CD14-positive monocyte (primary cell): ENCODE measurements at regions not wholly inside any gene's neighbourhood (a gene's known extent, or its start where the extent isn't known, plus 50 kb on each side); places are given as distances from the start of the nearest gene placed in this dataset.

Experiments used
- DNase-seq, 3 donors: peaks; one replicate each; pipeline ENCODE4 v3.0.0-alpha.2; 2011 to 2022
- H2AFZ ChIP-seq: 2 replicates; pipeline ENCODE4 v1.6.0; 2012; ENCODE audit warnings: mild to moderate bottlenecking, low read depth, low read length, inconsistent platforms; ENCODE audit not compliant: insufficient read depth, poor library complexity, severe bottlenecking
- H3K27ac ChIP-seq, 2 donors: 1 replicate in 1 of 2; 2 replicates in 1 of 2; pipeline ENCODE4 v1.5.1; 2012 to 2013; ENCODE audit warnings: low read length in 2 of 2, control low read depth in 1 of 2, inconsistent platforms in 1 of 2, low read depth in 1 of 2, mild to moderate bottlenecking in 1 of 2
- H3K27me3 ChIP-seq, 2 donors: one replicate each; pipeline versions ENCODE4 v1.6.0 to v1.6.1; 2011 to 2013; ENCODE audit warnings: low read length in 2 of 2; ENCODE audit not compliant: control insufficient read depth in 2 of 2, insufficient read depth in 2 of 2
- H3K36me3 ChIP-seq, 2 donors: replicated peaks in 1 of 2; 1 replicate in 1 of 2; 2 replicates in 1 of 2; pipeline versions ENCODE4 v1.5.1 to v1.6.1; 2012 to 2013; ENCODE audit warnings: low read length in 2 of 2, control low read depth in 1 of 2, inconsistent platforms in 1 of 2, mild to moderate bottlenecking in 1 of 2; ENCODE audit not compliant: insufficient read depth in 2 of 2, control insufficient read depth in 1 of 2
- H3K4me1 ChIP-seq, 2 donors: 1 replicate in 1 of 2; 2 replicates in 1 of 2; pipeline versions ENCODE4 v1.5.1 to v1.6.1; 2012 to 2013; ENCODE audit warnings: low read length in 2 of 2, control low read depth in 1 of 2, inconsistent platforms in 1 of 2, mild to moderate bottlenecking in 1 of 2, moderate library complexity in 1 of 2; ENCODE audit not compliant: insufficient read depth in 2 of 2, control insufficient read depth in 1 of 2
- H3K4me2 ChIP-seq: replicated peaks from 2 replicates; pipeline ENCODE3; 2012; ENCODE audit warnings: low read length, moderate library complexity, mild to moderate bottlenecking; ENCODE audit not compliant: poor library complexity, severe bottlenecking; ENCODE audit errors: extremely low read depth
- H3K4me3 ChIP-seq, 3 experiments: fragments of 200-600 bp in 1 of 3; sonication (generic) in 1 of 3; replicated peaks in 1 of 3; 1 replicate in 2 of 3; 2 replicates in 1 of 3; pipeline ENCODE4 v1.5.1; 2011 to 2013; ENCODE audit warnings: low read length in 3 of 3, mild to moderate bottlenecking in 3 of 3, control low read depth in 2 of 3, low read depth in 2 of 3, inconsistent platforms in 1 of 3, moderate library complexity in 1 of 3
- H3K79me2 ChIP-seq: 2 replicates; pipeline ENCODE4 v1.6.0; 2012; ENCODE audit warnings: mild to moderate bottlenecking, control low read depth, inconsistent platforms, low read length, moderate library complexity; ENCODE audit not compliant: insufficient read depth
- H3K9ac ChIP-seq: 2 replicates; pipeline ENCODE4 v1.6.0; 2017; ENCODE audit warnings: low read length, mild to moderate bottlenecking; ENCODE audit not compliant: insufficient read depth, poor library complexity, severe bottlenecking
- H3K9me3 ChIP-seq, 2 donors: replicated peaks in 1 of 2; 1 replicate in 1 of 2; 2 replicates in 1 of 2; pipeline versions ENCODE4 v1.5.1 to v1.6.1; 2012 to 2013; ENCODE audit warnings: low read length in 2 of 2, control low read depth in 1 of 2; ENCODE audit not compliant: control insufficient read depth in 1 of 2, insufficient read depth in 1 of 2
- H4K20me1 ChIP-seq: 2 replicates; pipeline ENCODE4 v1.6.0; 2012; ENCODE audit warnings: mild to moderate bottlenecking, low read length, control low read depth, moderate library complexity; ENCODE audit not compliant: insufficient read depth
- H3K27ac Mint-ChIP-seq, 7 donors: one replicate each; pipeline ENCODE4 v1.8.0; 2020; ENCODE audit warnings: mild to moderate bottlenecking in 7 of 7, mixed read lengths in 7 of 7, moderate library complexity in 6 of 7, inconsistent platforms in 2 of 7
- H3K27me3 Mint-ChIP-seq, 3 donors: one replicate each; pipeline ENCODE4 v1.8.0; 2021 to 2022; ENCODE audit warnings: low read depth in 3 of 3, mild to moderate bottlenecking in 3 of 3, mixed read lengths in 3 of 3, moderate library complexity in 3 of 3, inconsistent platforms in 1 of 3
- H3K36me3 Mint-ChIP-seq, 2 donors: one replicate each; pipeline ENCODE4 v1.8.0; 2020; ENCODE audit warnings: mixed read lengths in 2 of 2, inconsistent platforms in 1 of 2, mild to moderate bottlenecking in 1 of 2
- H3K4me1 Mint-ChIP-seq: one replicate; pipeline ENCODE4 v1.8.0; 2020; ENCODE audit warnings: mild to moderate bottlenecking, mixed read lengths
- H3K4me3 Mint-ChIP-seq, 2 donors: one replicate each; pipeline ENCODE4 v1.8.0; 2020; ENCODE audit warnings: mild to moderate bottlenecking in 2 of 2, mixed read lengths in 2 of 2, moderate library complexity in 1 of 2
- H3K9me3 Mint-ChIP-seq, 7 donors: one replicate each; pipeline ENCODE4 v1.8.0; 2020 to 2022; ENCODE audit warnings: mixed read lengths in 7 of 7, mild to moderate bottlenecking in 6 of 7, moderate library complexity in 6 of 7, inconsistent platforms in 2 of 7
- WGBS: methylation state at CpG from one replicate; pipeline ENCODE4 v1.1.5; 2013; ENCODE audit warnings: missing lambda C conversion rate; ENCODE audit not compliant: insufficient coverage; 5-methylcytosine and 5-hydroxymethylcytosine counted together
- intact Hi-C, 2 donors: fragments of 100-400 bp; cut with micrococcal nuclease; formaldehyde crosslinking; loops; one replicate each; pipeline versions ENCODE4 v1.15.0 to v1.15.1; 2023
- TF ChIP-seq, protein P1 (sequence below): fragments of 200-600 bp; IDR thresholded peaks from one replicate; pipeline ENCODE4 v1.8.0; 2022; ENCODE audit warnings: antibody characterized with exemption, mild to moderate bottlenecking

DNA sequence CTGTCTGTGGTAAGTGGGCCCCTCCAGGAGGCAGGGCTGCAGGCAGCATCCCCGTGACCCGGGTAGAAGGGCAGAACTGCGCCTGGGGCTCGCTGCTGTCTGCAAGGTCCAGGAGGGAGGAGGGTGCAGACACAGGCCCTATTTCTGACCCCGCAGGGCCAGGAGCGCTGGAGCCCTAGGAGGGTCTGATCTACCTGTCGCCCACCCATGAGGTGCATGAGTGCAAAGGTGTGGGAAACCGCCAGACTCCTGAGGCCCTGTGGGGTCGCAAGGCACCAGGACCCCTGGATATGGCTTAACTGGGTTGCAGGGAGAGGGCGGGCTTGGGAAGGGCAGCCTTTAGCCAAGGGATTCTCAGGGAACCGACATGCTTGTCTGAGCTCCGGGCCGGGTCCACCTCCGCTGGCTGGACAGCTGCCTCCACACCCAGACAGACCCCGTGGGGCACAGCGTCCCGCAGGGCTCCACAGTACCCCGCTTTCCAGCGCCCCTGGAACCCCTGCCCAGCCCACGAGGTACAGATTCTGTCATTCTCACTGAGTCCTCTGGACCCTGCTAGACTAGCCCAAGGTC, 72.9 kb upstream of the TSPAN11 start:
- Mint-ChIP-seq H3K9me3 (no peaks in the 10 kb centered on the region), H3K27ac (no peak overlapping the region), H3K4me3 (no peak overlapping the region), H3K36me3 (no peaks in the 10 kb centered on the region), H3K27me3 (peaks cover 2 to 4% (median 4%) of the 10 kb centered on the region in 3 donors), H3K4me1 (peaks cover 7% of the 10 kb centered on the region)
- DNase-seq, result no peak
- Histone ChIP-seq H3K4me3 (no peak overlapping the region), H3K27me3 (no peaks in the 10 kb centered on the region), H3K9me3 (no peaks in the 10 kb centered on the region), H3K4me1 (peaks cover 0 to 4% of the 10 kb centered on the region in 2 donors), H3K36me3 (no peaks in the 10 kb centered on the region), H3K27ac (no peak overlapping the region), H3K4me2 (no peak overlapping the region), H3K9ac (no peak overlapping the region), H2AFZ (no peak overlapping the region), H4K20me1 (no peaks in the 10 kb centered on the region), H3K79me2 (no peaks in the 10 kb centered on the region)
- 91% methylated on average over 15 of the region's 20 CpGs for WGBS
- TF ChIP-seq, protein P1, sequence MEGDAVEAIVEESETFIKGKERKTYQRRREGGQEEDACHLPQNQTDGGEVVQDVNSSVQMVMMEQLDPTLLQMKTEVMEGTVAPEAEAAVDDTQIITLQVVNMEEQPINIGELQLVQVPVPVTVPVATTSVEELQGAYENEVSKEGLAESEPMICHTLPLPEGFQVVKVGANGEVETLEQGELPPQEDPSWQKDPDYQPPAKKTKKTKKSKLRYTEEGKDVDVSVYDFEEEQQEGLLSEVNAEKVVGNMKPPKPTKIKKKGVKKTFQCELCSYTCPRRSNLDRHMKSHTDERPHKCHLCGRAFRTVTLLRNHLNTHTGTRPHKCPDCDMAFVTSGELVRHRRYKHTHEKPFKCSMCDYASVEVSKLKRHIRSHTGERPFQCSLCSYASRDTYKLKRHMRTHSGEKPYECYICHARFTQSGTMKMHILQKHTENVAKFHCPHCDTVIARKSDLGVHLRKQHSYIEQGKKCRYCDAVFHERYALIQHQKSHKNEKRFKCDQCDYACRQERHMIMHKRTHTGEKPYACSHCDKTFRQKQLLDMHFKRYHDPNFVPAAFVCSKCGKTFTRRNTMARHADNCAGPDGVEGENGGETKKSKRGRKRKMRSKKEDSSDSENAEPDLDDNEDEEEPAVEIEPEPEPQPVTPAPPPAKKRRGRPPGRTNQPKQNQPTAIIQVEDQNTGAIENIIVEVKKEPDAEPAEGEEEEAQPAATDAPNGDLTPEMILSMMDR, result no peak
- intact Hi-C loops, result no loop called here

DNA sequence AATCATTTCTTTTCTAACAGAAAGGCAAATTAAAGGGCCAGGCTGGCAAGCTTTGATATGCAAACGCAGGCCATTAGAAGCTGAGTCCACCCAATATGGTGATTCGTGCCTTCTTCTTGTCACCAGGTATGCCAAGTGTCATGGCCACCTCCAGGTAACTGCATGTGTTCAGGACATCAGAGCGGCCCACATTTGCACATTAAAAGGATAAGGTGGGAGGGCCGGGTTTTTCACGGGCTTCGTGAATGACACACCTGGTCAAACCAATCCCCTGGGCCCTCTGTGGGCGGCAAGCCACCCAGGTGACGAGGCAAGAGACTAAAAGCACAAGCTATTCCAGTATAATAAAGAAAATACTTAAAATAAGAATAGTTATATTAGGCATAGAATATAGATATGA, 75.9 kb upstream of the TSPAN11 start:
- no peak for DNase-seq

More for the DNA sequence above, 75.9 kb upstream of the TSPAN11 start:
- Histone ChIP-seq H3K27me3 (no peaks in the 10 kb centered on the region), H3K4me1 (peaks cover 0 to 4% of the 10 kb centered on the region in 2 donors), H2AFZ (no peak overlapping the region), H3K36me3 (no peaks in the 10 kb centered on the region), H3K9me3 (no peaks in the 10 kb centered on the region), H3K4me3 (no peak overlapping the region), H3K9ac (no peak overlapping the region), H4K20me1 (no peaks in the 10 kb centered on the region), H3K4me2 (no peak overlapping the region), H3K79me2 (no peaks in the 10 kb centered on the region), H3K27ac (no peak overlapping the region)
- TF ChIP-seq, protein P1, result no peak
- Mint-ChIP-seq H3K27ac (no peak overlapping the region), H3K9me3 (no peaks in the 10 kb centered on the region), H3K4me3 (no peak overlapping the region), H3K27me3 (peaks cover 5% of the 10 kb centered on the region in 3 donors), H3K4me1 (peaks cover 9% of the 10 kb centered on the region), H3K36me3 (no peaks in the 10 kb centered on the region)
- WGBS, result 69% methylated on average over 5 of the region's 8 CpGs
- intact Hi-C loops, result no loop called here
